GM23338 (cell line): ENCODE measurements at regions not wholly inside any gene's neighbourhood (a gene's known extent, or its start where the extent isn't known, plus 50 kb on each side); places are given as distances from the start of the nearest gene placed in this dataset.

Experiments used
- ATAC-seq: fragments of 200-7000 bp; cut with Tn5 transposase; 3 replicates; pipeline ENCODE4 v1.9.1; 2020
- DNase-seq: peaks from one replicate; pipeline ENCODE4 v3.0.0-alpha.2; 2015; ENCODE audit warnings: low spot score
- H2AFZ ChIP-seq: fragments of 200-600 bp; sonication (generic); 2 replicates; pipeline ENCODE4 v1.8.0; 2016; ENCODE audit warnings: antibody characterized with exemption, mild to moderate bottlenecking, moderate library complexity
- H3F3A ChIP-seq: fragments of 200-600 bp; sonication (generic); replicated peaks from 2 replicates; pipeline ENCODE4 v1.8.0; 2017; ENCODE audit warnings: antibody characterized with exemption, mixed run types, low read depth
- H3K27ac ChIP-seq: fragments of 200-600 bp; sonication (generic); 2 replicates; pipeline ENCODE4 v1.6.1; 2016; ENCODE audit warnings: low read depth
- H3K27me3 ChIP-seq: fragments of 200-600 bp; sonication (generic); 2 replicates; pipeline ENCODE4 v1.8.0; 2016; ENCODE audit warnings: mild to moderate bottlenecking, mixed run types, moderate library complexity; ENCODE audit not compliant: insufficient read depth
- H3K36me3 ChIP-seq: fragments of 200-600 bp; sonication (generic); 2 replicates; pipeline ENCODE4 v1.8.0; 2016; ENCODE audit warnings: mild to moderate bottlenecking; ENCODE audit not compliant: insufficient read depth
- H3K4me1 ChIP-seq: fragments of 200-600 bp; sonication (generic); 2 replicates; pipeline ENCODE4 v1.8.0; 2016; ENCODE audit warnings: mild to moderate bottlenecking, moderate library complexity; ENCODE audit not compliant: insufficient read depth
- H3K4me2 ChIP-seq: fragments of 200-600 bp; sonication (generic); 2 replicates; pipeline ENCODE4 v1.7.1; 2017; ENCODE audit warnings: mixed run types
- H3K4me3 ChIP-seq: fragments of 200-600 bp; sonication (generic); 2 replicates; pipeline ENCODE4 v1.6.1; 2016; ENCODE audit warnings: mixed run types
- H3K79me2 ChIP-seq: fragments of 200-600 bp; sonication (generic); replicated peaks from 2 replicates; pipeline ENCODE4 v1.8.0; 2017; ENCODE audit warnings: mild to moderate bottlenecking; ENCODE audit not compliant: insufficient read depth
- H3K9me2 ChIP-seq: fragments of 200-600 bp; sonication (generic); 2 replicates; pipeline ENCODE4 v1.8.0; 2017; ENCODE audit not compliant: insufficient read depth
- H4K20me1 ChIP-seq: fragments of 200-600 bp; sonication (generic); replicated peaks from 2 replicates; pipeline ENCODE4 v1.8.0; 2017; ENCODE audit warnings: mild to moderate bottlenecking; ENCODE audit not compliant: insufficient read depth
- H3K27ac Mint-ChIP-seq: 2 replicates; pipeline ENCODE4 v1.8.0; 2020; ENCODE audit warnings: inconsistent platforms, mild to moderate bottlenecking, moderate library complexity, mixed read lengths
- H3K27me3 Mint-ChIP-seq: 3 replicates; pipeline ENCODE4 v1.8.0; 2022; ENCODE audit warnings: low read depth, mild to moderate bottlenecking, moderate library complexity, mixed read lengths, inconsistent platforms; ENCODE audit not compliant: insufficient read depth, poor library complexity
- H3K36me3 Mint-ChIP-seq: 3 replicates; pipeline ENCODE4 v1.8.0; 2021; ENCODE audit warnings: low read depth, mild to moderate bottlenecking, inconsistent platforms, moderate library complexity, mixed read lengths
- H3K4me1 Mint-ChIP-seq: 3 replicates; pipeline ENCODE4 v1.8.0; 2020; ENCODE audit warnings: mild to moderate bottlenecking, inconsistent platforms, mixed read lengths
- H3K4me3 Mint-ChIP-seq: 3 replicates; pipeline ENCODE4 v1.8.0; 2021; ENCODE audit warnings: moderate library complexity, mild to moderate bottlenecking, inconsistent platforms, mixed read lengths
- H3K9me3 Mint-ChIP-seq: 3 replicates; pipeline ENCODE4 v1.8.0; 2020; ENCODE audit warnings: moderate library complexity, mild to moderate bottlenecking, inconsistent platforms, mixed read lengths
- CREB1 ChIP-seq: fragments of 250-450 bp; sonication (Bioruptor Pico); IDR thresholded peaks from 2 replicates; pipeline ENCODE4 v1.5.0; 2020; ENCODE audit warnings: low read depth, mild to moderate bottlenecking, moderate library complexity
- EZH2 ChIP-seq: fragments of 200-600 bp; sonication (generic); IDR thresholded peaks from one replicate; pipeline ENCODE4 v1.8.0; 2017; ENCODE audit warnings: antibody characterized with exemption, mild to moderate bottlenecking, low read depth; ENCODE audit not compliant: unreplicated experiment
- EZH2phosphoT487 ChIP-seq: fragments of 200-600 bp; sonication (generic); IDR thresholded peaks from one replicate; pipeline ENCODE4 v1.8.1; 2018; ENCODE audit warnings: antibody characterized with exemption; ENCODE audit not compliant: unreplicated experiment
- JUNB ChIP-seq: IDR thresholded peaks from one replicate; pipeline ENCODE4 v1.6.1; 2016; ENCODE audit warnings: antibody characterized with exemption; ENCODE audit not compliant: unreplicated experiment
- NANOG ChIP-seq: IDR thresholded peaks from 2 replicates; pipeline ENCODE4 v1.6.1; 2016; ENCODE audit warnings: antibody characterized with exemption, borderline replicate concordance
- POLR2AphosphoS5 ChIP-seq: IDR thresholded peaks from 2 replicates; pipeline ENCODE4 v1.6.1; 2016; ENCODE audit warnings: antibody characterized with exemption, low read depth
- STAT1 ChIP-seq: IDR thresholded peaks from one replicate; pipeline ENCODE4 v1.6.1; 2016; ENCODE audit warnings: antibody characterized with exemption; ENCODE audit not compliant: unreplicated experiment
- ZNF114 ChIP-seq: fragments of 250-450 bp; sonication (Bioruptor Pico); IDR thresholded peaks from 2 replicates; pipeline ENCODE4 v1.5.0; 2020; ENCODE audit warnings: mild to moderate bottlenecking, moderate library complexity
- ZNF331 ChIP-seq: fragments of 250-450 bp; sonication (Bioruptor Pico); IDR thresholded peaks from 2 replicates; pipeline ENCODE4 v1.5.0; 2020; ENCODE audit warnings: low read depth, mild to moderate bottlenecking, moderate library complexity
- TF ChIP-seq, protein P1 (sequence below): fragments of 250-450 bp; sonication (Bioruptor Pico); IDR thresholded peaks from 2 replicates; pipeline ENCODE4 v1.5.0; 2020; ENCODE audit warnings: mild to moderate bottlenecking, moderate library complexity
- TF ChIP-seq, protein P2 (sequence below), 2 experiments: fragments of 200-600 bp in 1 of 2; sonication (generic) in 1 of 2; conservative IDR thresholded peaks; 2 replicates each; pipeline versions ENCODE4 v1.5.1 to v1.6.1; 2016 to 2017; ENCODE audit warnings: antibody characterized with exemption in 2 of 2, low read depth in 2 of 2, mild to moderate bottlenecking in 2 of 2, moderate library complexity in 1 of 2
- TF ChIP-seq, protein P3 (sequence below): IDR thresholded peaks from 2 replicates; pipeline ENCODE4 v1.6.1; 2016; ENCODE audit warnings: antibody characterized with exemption
- TF ChIP-seq, protein P4 (sequence below): IDR thresholded peaks from one replicate; pipeline ENCODE4 v1.6.1; 2018; ENCODE audit warnings: antibody characterized with exemption; ENCODE audit not compliant: unreplicated experiment

DNA sequence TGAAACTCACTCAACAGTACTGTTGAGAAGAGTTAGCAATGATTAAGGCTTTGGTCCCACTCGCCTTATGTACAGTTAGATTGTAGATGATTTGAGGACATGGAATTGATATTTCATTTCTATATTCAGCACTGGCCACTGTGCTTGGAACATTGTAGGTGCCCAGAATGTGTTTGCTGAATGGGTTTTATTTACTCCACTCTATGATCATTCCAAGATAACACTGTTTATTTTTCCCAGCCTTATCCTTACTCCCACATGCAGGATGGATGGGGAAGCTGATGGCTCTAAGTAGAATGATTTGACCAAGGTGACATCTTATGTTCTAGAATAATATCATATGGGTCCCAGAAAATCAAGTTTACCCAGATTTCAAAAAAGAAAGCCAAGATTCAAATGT is 124.6 kb upstream of the RXFP2 start:
- H3K27ac Mint-ChIP-seq, result no peak overlapping the region
- H3K9me3 Mint-ChIP-seq, result peaks cover 4% of the 10 kb centered on the region; the same call in 2 of the 3 replicates
- Histone ChIP-seq H2AFZ (no peak overlapping the region), H3K27me3 (no peaks in the 10 kb centered on the region), H3K79me2 (no peaks in the 10 kb centered on the region), H3K4me3 (no peak overlapping the region), H3F3A (no peaks in the 10 kb centered on the region), H4K20me1 (no peaks in the 10 kb centered on the region), H3K36me3 (no peaks in the 10 kb centered on the region; the same call in 1 of the 2 replicates), H3K4me2 (no peak overlapping the region), H3K27ac (no peak overlapping the region), H3K9me2 (0 out of 2 replicates have a peak, but pooled peaks cover 14% of the 10 kb centered on the region), H3K4me1 (no peaks in the 10 kb centered on the region; the same call in 1 of the 2 replicates)
- peaks cover 5% of the 10 kb centered on the region; the same call in 1 of the 3 replicates for H3K4me1 Mint-ChIP-seq
- H3K27me3 Mint-ChIP-seq, result peaks cover 2% of the 10 kb centered on the region
- no peaks in the 10 kb centered on the region; the same call in 2 of the 3 replicates for H3K36me3 Mint-ChIP-seq
- no peak for ATAC-seq
- TF ChIP-seq ZNF331, result no peak
- TF ChIP-seq ZNF114 (CRISPR knock-in tag), result no peak
- TF ChIP-seq, protein P1, sequence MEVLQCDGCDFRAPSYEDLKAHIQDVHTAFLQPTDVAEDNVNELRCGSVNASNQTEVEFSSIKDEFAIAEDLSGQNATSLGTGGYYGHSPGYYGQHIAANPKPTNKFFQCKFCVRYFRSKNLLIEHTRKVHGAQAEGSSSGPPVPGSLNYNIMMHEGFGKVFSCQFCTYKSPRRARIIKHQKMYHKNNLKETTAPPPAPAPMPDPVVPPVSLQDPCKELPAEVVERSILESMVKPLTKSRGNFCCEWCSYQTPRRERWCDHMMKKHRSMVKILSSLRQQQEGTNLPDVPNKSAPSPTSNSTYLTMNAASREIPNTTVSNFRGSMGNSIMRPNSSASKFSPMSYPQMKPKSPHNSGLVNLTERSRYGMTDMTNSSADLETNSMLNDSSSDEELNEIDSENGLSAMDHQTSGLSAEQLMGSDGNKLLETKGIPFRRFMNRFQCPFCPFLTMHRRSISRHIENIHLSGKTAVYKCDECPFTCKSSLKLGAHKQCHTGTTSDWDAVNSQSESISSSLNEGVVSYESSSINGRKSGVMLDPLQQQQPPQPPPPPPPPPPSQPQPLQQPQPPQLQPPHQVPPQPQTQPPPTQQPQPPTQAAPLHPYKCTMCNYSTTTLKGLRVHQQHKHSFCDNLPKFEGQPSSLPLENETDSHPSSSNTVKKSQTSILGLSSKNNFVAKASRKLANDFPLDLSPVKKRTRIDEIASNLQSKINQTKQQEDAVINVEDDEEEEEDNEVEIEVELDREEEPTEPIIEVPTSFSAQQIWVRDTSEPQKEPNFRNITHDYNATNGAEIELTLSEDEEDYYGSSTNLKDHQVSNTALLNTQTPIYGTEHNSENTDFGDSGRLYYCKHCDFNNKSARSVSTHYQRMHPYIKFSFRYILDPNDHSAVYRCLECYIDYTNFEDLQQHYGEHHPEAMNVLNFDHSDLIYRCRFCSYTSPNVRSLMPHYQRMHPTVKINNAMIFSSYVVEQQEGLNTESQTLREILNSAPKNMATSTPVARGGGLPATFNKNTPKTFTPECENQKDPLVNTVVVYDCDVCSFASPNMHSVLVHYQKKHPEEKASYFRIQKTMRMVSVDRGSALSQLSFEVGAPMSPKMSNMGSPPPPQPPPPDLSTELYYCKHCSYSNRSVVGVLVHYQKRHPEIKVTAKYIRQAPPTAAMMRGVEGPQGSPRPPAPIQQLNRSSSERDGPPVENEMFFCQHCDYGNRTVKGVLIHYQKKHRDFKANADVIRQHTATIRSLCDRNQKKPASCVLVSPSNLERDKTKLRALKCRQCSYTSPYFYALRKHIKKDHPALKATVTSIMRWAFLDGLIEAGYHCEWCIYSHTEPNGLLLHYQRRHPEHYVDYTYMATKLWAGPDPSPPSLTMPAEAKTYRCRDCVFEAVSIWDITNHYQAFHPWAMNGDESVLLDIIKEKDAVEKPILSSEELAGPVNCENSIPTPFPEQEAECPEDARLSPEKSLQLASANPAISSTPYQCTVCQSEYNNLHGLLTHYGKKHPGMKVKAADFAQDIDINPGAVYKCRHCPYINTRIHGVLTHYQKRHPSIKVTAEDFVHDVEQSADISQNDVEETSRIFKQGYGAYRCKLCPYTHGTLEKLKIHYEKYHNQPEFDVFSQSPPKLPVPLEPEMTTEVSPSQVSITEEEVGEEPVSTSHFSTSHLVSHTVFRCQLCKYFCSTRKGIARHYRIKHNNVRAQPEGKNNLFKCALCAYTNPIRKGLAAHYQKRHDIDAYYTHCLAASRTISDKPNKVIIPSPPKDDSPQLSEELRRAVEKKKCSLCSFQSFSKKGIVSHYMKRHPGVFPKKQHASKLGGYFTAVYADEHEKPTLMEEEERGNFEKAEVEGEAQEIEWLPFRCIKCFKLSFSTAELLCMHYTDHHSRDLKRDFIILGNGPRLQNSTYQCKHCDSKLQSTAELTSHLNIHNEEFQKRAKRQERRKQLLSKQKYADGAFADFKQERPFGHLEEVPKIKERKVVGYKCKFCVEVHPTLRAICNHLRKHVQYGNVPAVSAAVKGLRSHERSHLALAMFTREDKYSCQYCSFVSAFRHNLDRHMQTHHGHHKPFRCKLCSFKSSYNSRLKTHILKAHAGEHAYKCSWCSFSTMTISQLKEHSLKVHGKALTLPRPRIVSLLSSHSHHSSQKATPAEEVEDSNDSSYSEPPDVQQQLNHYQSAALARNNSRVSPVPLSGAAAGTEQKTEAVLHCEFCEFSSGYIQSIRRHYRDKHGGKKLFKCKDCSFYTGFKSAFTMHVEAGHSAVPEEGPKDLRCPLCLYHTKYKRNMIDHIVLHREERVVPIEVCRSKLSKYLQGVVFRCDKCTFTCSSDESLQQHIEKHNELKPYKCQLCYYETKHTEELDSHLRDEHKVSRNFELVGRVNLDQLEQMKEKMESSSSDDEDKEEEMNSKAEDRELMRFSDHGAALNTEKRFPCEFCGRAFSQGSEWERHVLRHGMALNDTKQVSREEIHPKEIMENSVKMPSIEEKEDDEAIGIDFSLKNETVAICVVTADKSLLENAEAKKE, result no peak
- no peak for TF ChIP-seq POLR2AphosphoS5
- TF ChIP-seq, protein P2, sequence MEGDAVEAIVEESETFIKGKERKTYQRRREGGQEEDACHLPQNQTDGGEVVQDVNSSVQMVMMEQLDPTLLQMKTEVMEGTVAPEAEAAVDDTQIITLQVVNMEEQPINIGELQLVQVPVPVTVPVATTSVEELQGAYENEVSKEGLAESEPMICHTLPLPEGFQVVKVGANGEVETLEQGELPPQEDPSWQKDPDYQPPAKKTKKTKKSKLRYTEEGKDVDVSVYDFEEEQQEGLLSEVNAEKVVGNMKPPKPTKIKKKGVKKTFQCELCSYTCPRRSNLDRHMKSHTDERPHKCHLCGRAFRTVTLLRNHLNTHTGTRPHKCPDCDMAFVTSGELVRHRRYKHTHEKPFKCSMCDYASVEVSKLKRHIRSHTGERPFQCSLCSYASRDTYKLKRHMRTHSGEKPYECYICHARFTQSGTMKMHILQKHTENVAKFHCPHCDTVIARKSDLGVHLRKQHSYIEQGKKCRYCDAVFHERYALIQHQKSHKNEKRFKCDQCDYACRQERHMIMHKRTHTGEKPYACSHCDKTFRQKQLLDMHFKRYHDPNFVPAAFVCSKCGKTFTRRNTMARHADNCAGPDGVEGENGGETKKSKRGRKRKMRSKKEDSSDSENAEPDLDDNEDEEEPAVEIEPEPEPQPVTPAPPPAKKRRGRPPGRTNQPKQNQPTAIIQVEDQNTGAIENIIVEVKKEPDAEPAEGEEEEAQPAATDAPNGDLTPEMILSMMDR (conservative IDR thresholded peaks at IDR 0.05; ENCODE audit: low read depth in 2 of 2), result no peak
- no peak for TF ChIP-seq NANOG
- TF ChIP-seq STAT1, result no peak
- no peak for TF ChIP-seq CREB1 (CRISPR knock-in tag)
- no peak for TF ChIP-seq EZH2
- no peak for TF ChIP-seq EZH2phosphoT487
- TF ChIP-seq JUNB, result no peak
- TF ChIP-seq, protein P3, sequence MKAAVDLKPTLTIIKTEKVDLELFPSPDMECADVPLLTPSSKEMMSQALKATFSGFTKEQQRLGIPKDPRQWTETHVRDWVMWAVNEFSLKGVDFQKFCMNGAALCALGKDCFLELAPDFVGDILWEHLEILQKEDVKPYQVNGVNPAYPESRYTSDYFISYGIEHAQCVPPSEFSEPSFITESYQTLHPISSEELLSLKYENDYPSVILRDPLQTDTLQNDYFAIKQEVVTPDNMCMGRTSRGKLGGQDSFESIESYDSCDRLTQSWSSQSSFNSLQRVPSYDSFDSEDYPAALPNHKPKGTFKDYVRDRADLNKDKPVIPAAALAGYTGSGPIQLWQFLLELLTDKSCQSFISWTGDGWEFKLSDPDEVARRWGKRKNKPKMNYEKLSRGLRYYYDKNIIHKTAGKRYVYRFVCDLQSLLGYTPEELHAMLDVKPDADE, result no peak
- TF ChIP-seq, protein P4, sequence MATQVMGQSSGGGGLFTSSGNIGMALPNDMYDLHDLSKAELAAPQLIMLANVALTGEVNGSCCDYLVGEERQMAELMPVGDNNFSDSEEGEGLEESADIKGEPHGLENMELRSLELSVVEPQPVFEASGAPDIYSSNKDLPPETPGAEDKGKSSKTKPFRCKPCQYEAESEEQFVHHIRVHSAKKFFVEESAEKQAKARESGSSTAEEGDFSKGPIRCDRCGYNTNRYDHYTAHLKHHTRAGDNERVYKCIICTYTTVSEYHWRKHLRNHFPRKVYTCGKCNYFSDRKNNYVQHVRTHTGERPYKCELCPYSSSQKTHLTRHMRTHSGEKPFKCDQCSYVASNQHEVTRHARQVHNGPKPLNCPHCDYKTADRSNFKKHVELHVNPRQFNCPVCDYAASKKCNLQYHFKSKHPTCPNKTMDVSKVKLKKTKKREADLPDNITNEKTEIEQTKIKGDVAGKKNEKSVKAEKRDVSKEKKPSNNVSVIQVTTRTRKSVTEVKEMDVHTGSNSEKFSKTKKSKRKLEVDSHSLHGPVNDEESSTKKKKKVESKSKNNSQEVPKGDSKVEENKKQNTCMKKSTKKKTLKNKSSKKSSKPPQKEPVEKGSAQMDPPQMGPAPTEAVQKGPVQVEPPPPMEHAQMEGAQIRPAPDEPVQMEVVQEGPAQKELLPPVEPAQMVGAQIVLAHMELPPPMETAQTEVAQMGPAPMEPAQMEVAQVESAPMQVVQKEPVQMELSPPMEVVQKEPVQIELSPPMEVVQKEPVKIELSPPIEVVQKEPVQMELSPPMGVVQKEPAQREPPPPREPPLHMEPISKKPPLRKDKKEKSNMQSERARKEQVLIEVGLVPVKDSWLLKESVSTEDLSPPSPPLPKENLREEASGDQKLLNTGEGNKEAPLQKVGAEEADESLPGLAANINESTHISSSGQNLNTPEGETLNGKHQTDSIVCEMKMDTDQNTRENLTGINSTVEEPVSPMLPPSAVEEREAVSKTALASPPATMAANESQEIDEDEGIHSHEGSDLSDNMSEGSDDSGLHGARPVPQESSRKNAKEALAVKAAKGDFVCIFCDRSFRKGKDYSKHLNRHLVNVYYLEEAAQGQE, result no peak
- no peak overlapping the region for H3K4me3 Mint-ChIP-seq
- DNase-seq, result no peak
